ENCODE measurements at regions not wholly inside any gene's neighbourhood (a gene's known extent, or its start where the extent isn't known, plus 50 kb on each side); places are given as distances from the start of the nearest gene placed in this dataset.

DNA sequence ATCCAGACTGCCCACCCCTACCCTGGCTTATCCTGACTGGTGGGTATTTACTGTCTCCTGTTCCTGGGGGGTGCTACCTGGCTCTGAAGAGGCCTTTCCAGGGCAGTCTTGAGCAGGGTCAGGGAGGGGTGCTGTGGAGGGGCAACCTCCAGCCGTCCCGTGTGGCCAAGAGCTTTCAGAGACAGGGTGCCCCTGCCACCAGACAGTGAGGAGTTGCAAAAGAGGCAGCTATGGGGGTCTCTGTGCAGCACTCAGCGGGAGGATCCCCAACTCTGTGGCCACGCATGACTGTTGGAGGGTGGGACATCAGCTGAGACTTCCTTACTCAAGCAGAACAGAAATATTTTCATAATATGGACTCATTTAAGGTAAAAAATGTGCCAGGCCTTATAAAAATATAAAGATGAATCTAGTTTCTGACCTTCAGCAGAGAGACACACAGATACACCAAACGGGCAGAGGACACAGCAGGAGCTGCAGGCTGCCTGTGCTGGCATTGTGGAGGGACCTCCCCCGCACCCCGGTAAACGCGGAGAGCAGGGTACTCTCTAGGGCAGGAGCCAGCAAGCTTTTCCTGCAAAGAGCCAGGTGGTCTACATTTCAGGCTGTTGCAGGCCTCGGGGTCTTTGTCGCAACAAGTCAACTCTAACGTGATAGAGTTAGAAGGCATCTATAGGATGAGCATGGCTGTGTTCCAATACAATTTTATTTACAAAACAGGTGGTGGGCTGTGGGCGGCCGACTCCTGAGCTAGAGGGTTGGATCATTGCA lies 252.6 kb downstream of the RHOU start:
- TF ChIP-seq, protein P1, sequence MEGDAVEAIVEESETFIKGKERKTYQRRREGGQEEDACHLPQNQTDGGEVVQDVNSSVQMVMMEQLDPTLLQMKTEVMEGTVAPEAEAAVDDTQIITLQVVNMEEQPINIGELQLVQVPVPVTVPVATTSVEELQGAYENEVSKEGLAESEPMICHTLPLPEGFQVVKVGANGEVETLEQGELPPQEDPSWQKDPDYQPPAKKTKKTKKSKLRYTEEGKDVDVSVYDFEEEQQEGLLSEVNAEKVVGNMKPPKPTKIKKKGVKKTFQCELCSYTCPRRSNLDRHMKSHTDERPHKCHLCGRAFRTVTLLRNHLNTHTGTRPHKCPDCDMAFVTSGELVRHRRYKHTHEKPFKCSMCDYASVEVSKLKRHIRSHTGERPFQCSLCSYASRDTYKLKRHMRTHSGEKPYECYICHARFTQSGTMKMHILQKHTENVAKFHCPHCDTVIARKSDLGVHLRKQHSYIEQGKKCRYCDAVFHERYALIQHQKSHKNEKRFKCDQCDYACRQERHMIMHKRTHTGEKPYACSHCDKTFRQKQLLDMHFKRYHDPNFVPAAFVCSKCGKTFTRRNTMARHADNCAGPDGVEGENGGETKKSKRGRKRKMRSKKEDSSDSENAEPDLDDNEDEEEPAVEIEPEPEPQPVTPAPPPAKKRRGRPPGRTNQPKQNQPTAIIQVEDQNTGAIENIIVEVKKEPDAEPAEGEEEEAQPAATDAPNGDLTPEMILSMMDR (IDR thresholded peaks at IDR 0.05) = no peak
- no peak for TF ChIP-seq POLR2A (IDR thresholded peaks at IDR 0.05)

All from Peyer's patch (tissue), 4 donors.